ENCODE measurements at regions not wholly inside any gene's neighbourhood (a gene's known extent, or its start where the extent isn't known, plus 50 kb on each side); places are given as distances from the start of the nearest gene placed in this dataset.

DNA sequence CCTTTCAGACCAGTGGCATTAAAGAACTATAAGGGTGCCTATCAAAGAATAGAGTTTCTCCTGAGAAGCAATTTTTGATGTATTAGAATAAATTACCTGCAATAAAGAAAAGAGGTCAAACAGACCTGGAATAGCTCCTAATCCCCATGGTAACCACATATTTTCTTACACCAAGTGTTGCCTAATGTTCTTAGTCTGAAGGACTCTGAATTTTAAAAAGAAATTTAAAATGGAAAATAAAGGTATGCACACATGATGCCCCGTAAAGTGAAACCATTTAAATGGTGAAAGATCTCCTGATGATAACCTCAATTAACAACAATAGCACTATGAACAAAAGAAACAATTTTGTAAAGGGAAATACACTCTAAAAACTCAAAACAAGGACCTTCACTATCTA lies 55.1 kb upstream of the LOC128125822 start:
- no peaks in the 10 kb centered on the region for H3K4me1 ChIP-seq (ENCODE audit: control insufficient read depth in 1 of 2, insufficient read depth in 2 of 2, low read length in 2 of 2)
- no peak overlapping the region for H4K91ac ChIP-seq (ENCODE audit: low read depth, low read length)
- no peak overlapping the region for H3K27ac ChIP-seq (ENCODE audit: low read depth, low read length)
- DNase-seq = no peak
- H3K36me3 ChIP-seq (ENCODE audit: control insufficient read depth in 1 of 2, insufficient read depth in 2 of 2, low read length in 2 of 2) = no peaks in the 10 kb centered on the region
- no peak overlapping the region for H3K4me3 ChIP-seq (ENCODE audit: low read depth, low read length)
- no peak overlapping the region for H3K4me2 ChIP-seq (ENCODE audit: low read length)
- no peaks in the 10 kb centered on the region for H3K79me2 ChIP-seq (ENCODE audit: control insufficient read depth, insufficient read depth, low read length, poor library complexity)
- no peak overlapping the region for H2BK5ac ChIP-seq (ENCODE audit: low read depth, low read length, poor library complexity)
- no peaks in the 10 kb centered on the region for H3K79me1 ChIP-seq (ENCODE audit: low read length)
- H4K12ac ChIP-seq (ENCODE audit: low read depth, low read length) = no peak overlapping the region
- H3K4ac ChIP-seq (ENCODE audit: low read depth, low read length) = no peak overlapping the region
- H3K14ac ChIP-seq (ENCODE audit: low read length) = no peak overlapping the region
- no CpG with 5 or more reads among the region's 1 CpG for WGBS (ENCODE audit: extremely low coverage, insufficient coverage, insufficient read length)
- H3K18ac ChIP-seq (ENCODE audit: low read length) = no peak overlapping the region
- H3K9ac ChIP-seq (ENCODE audit: low read length) = no peak overlapping the region
- no peak overlapping the region for H2AK5ac ChIP-seq (ENCODE audit: low read length)
- no peak overlapping the region for H3K23ac ChIP-seq (ENCODE audit: low read length)
- H3K9me3 ChIP-seq (ENCODE audit: insufficient read depth, low read depth, low read length) = no peaks in the 10 kb centered on the region
- H4K8ac ChIP-seq (ENCODE audit: low read depth, low read length) = no peak overlapping the region
- no peaks in the 10 kb centered on the region for H3K27me3 ChIP-seq (ENCODE audit: insufficient read depth, low read length)
- no peak overlapping the region for H2AFZ ChIP-seq (ENCODE audit: insufficient read depth, low read length, poor library complexity)
- no peak overlapping the region for H2BK120ac ChIP-seq (ENCODE audit: insufficient read depth, low read length, poor library complexity)
- H2BK12ac ChIP-seq (ENCODE audit: low read length) = no peak overlapping the region

DNA sequence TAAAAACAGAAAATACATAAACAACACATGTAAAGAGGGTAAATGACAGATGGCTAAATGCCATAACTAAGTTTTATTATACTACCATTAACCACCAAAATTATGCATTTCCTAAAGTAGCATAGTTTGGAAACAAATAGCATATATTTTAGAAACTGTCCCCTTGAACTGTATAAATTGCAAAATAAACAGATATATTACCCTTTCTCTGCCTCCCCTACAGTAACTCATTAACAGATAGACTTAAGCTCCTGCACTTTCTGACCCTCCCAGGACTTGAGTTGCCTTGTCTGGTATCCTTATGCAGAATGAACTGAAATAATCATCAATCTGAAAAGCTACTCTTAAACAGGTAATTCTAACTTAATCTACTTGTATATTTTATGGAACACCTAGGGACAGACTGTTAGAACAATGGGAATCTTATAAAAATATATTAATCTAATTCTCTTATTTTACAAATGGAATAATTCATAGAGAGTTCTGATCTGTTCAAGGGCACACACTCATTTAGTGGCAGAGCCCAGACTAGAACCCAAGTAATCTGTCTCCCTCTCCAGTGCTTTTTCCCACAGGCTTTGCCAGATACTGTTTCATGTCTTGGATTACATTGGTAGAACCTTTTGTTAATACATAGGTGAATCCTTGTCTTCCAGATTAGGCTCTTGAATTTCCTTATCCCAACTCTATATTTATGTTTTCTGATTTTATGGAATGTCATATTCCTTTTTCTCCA lies 50.6 kb upstream of the LOC128125822 start:
- H3K4me1 ChIP-seq (ENCODE audit: control insufficient read depth in 1 of 2, insufficient read depth in 2 of 2, low read length in 2 of 2) = no peaks in the 10 kb centered on the region
- H4K8ac ChIP-seq (ENCODE audit: low read depth, low read length) = no peak overlapping the region
- no peak overlapping the region for H3K4me3 ChIP-seq (ENCODE audit: low read depth, low read length)

More for the DNA sequence above, 50.6 kb upstream of the LOC128125822 start:
- Histone ChIP-seq H3K18ac (ENCODE audit: low read length) (no peak overlapping the region), H2AFZ (ENCODE audit: insufficient read depth, low read length, poor library complexity) (no peak overlapping the region), H2BK5ac (ENCODE audit: low read depth, low read length, poor library complexity) (no peak overlapping the region), H4K91ac (ENCODE audit: low read depth, low read length) (no peak overlapping the region), H3K4ac (ENCODE audit: low read depth, low read length) (no peak overlapping the region), H3K79me2 (ENCODE audit: control insufficient read depth, insufficient read depth, low read length, poor library complexity) (no peaks in the 10 kb centered on the region), H2BK12ac (ENCODE audit: low read length) (no peak overlapping the region), H3K27ac (ENCODE audit: low read depth, low read length) (no peak overlapping the region), H2BK120ac (ENCODE audit: insufficient read depth, low read length, poor library complexity) (no peak overlapping the region), H3K4me2 (ENCODE audit: low read length) (no peak overlapping the region), H4K12ac (ENCODE audit: low read depth, low read length) (no peak overlapping the region), H3K14ac (ENCODE audit: low read length) (no peak overlapping the region), H3K9me3 (ENCODE audit: insufficient read depth, low read depth, low read length) (no peaks in the 10 kb centered on the region), H3K27me3 (ENCODE audit: insufficient read depth, low read length) (no peaks in the 10 kb centered on the region), H2AK5ac (ENCODE audit: low read length) (no peak overlapping the region), H3K23ac (ENCODE audit: low read length) (no peak overlapping the region), H3K79me1 (ENCODE audit: low read length) (no peaks in the 10 kb centered on the region), H3K9ac (ENCODE audit: low read length) (no peak overlapping the region), H3K36me3 (ENCODE audit: control insufficient read depth in 1 of 2, insufficient read depth in 2 of 2, low read length in 2 of 2) (no peaks in the 10 kb centered on the region)
- no peak for DNase-seq

All from trophoblast cell (in vitro differentiated cells and primary cell).